GM21390 (cell line): ENCODE measurements at regions not wholly inside any gene's neighbourhood (a gene's known extent, or its start where the extent isn't known, plus 50 kb on each side); places are given as distances from the start of the nearest gene placed in this dataset.

ENCODE experiments used
- ATAC-seq: cut with Tn5 transposase; IDR thresholded peaks from one replicate; pipeline ENCODE4 v1.9.1; 2021; ENCODE audit not compliant: unreplicated experiment

DNA sequence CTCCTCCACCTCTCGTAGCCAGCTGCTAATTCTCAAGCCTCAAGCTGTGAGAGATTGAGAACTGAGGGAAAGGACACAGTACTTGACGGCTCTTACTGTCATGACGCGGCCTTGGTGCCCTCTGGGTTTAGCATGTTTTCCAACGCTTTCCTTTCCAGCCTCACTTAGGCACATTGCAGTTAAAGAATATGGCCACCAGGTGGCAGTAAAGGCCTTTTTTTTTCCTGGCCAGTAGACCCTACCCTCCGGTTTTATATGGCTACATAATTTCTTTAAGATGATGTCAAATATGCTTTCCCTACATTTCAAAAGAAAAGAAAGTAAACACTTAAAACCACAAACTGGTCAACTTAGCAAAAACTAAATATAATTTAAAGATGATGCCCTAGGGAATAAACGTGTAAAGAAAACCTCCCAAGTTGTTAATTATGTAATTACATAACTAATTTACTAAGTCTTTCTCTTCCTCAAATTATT is 56.8 kb upstream of the PRDX6 start:
- no peak for ATAC-seq

DNA sequence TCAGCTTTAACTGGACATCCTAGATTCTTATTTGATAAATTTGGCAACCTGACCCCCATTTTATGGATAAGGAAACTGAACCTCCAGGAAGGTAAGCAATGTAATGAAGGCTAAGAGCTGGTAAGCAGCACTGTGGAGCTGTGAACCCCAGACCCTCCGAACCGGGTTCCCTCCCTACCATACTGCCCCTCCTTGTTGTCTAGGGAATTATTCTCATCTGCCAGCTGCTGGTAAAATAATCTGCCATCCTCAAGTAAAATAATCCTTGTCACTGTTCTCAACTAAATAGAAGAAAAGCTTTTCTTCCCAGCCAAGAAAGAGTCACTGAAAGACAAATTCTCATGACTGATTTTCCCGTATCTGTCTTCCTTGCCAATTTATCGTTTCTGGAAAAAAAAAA is 55.8 kb upstream of the PRDX6 start:
- no peak for ATAC-seq

DNA sequence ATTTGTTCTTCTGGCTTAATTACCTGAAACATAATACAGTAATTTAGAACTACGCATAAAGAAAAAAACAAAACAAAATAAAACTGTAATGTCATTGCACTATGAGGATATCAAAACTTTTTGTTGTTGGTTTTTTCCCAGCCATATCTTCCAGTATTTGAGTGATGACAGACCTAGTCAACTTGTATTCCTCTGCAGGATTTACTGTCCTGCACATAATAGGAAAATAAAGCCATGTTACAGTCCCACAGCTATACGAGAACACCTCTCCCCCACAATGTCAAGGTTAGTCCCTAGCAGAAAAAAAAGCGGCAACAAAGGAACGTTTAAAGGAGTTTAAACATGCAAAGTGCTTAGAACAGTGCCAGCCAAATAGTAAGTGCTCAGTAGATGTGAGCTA is 55.3 kb upstream of the PRDX6 start:
- ATAC-seq: no peak

DNA sequence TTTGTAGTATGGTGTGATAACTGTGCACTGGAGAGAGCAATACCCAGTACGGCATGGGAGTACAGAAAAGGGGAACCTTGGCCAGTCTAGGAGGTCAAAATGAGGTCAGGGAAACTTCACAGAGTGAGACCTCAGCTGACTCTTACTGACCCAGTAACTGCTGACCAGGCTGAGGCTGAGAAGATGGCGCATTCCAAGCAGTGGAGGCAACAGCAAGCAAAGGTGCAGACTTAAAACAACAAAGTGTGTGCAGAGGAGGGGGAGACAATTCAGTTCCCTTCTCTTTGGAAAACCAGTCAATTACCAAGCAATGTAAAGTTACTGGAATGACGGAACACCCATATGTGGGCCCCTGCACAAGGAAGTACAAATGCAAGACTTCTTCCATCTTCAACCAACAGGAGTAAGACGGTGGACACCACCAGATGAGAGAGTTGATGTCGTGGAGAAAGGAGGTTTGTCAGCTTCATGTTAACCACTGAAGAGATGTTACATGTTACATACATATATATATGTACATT is 54.6 kb upstream of the PRDX6 start:
- no peak for ATAC-seq

DNA sequence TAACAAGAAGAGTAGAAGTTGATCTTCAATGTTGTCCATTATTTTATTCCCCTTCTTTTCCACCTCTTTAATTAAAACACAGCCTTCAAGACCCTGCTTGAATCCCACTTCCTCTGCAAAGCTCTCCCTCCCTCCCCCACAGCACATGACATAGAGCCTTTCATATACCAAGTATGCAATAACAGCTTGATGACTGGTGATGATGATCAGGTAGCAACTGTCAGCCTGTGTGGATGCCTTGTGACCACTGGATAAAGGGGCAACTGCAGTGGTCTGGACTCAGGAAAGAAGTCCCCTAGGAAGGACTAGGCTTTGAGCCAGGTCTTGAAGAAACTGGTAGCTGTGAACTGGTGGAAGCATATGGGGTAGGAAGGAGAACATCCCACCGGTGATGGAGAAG is 53.8 kb upstream of the PRDX6 start:
- ATAC-seq: no peak

DNA sequence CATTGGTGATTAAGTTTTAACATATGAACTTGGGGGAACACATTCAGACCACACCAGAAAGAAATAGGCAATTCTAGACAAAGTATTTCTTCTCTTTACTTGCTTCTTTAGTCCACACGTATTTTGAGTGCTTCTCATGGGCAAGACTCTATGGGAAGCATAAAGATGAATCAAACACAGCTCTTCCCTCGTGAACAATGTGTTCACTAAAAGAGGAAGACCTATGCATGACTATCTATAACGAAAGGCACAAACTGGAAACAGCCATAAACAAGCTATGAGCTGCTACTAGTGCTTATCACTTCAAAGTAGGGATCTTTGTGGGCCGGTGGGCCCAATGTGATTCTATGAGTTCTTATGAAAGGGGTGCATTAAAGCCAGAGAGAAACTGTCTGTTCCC is 53.0 kb upstream of the PRDX6 start:
- no peak for ATAC-seq

DNA sequence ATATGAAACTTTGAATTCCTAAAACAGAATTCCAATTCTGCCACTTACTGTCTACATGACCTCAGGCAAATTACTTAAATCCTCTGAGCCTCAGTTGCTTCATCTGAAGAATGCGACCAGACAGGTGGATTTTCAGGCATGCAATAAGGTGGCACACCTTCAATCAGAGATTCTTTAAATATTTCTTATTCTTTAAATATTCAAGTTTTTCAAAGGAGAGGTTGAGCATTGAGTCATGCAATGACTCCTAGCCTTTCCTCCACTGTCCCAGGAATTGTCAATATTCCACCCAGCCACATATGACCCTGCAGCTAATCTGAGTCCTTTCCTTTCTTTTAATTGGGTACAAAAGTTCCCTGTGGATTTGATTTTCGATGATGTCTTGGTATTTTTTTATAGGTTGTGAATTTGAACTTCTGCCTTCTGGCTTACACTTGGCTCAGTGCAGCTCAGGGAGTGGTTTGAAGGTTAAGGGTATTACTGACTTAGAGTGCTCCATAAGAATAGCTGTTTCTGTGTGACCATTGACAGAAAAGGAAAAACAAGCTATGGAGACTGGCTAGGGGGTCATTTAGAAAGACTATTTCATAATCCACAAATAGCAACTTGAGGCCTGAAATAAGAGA is 52.2 kb upstream of the PRDX6 start:
- ATAC-seq: no peak

DNA sequence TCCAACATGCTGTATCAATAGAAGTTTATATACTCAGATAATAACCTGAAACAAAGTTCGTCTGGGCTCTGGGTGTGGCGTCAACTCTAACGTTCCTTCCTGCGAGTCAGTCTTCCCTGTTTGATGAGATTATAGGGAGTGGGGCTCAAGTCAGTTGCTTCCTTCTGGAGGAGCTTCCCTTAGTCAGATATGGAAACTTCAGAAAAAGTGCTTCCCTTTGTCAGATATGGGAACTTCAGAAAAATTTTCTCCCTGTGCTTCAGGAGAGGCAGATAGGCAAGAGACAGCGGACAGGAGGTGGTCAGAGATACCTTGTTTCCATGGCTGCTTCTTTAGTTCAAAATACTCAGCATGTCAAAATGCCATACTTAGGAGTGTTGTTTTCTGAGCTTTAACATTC is 51.1 kb upstream of the PRDX6 start:
- no peak for ATAC-seq

DNA sequence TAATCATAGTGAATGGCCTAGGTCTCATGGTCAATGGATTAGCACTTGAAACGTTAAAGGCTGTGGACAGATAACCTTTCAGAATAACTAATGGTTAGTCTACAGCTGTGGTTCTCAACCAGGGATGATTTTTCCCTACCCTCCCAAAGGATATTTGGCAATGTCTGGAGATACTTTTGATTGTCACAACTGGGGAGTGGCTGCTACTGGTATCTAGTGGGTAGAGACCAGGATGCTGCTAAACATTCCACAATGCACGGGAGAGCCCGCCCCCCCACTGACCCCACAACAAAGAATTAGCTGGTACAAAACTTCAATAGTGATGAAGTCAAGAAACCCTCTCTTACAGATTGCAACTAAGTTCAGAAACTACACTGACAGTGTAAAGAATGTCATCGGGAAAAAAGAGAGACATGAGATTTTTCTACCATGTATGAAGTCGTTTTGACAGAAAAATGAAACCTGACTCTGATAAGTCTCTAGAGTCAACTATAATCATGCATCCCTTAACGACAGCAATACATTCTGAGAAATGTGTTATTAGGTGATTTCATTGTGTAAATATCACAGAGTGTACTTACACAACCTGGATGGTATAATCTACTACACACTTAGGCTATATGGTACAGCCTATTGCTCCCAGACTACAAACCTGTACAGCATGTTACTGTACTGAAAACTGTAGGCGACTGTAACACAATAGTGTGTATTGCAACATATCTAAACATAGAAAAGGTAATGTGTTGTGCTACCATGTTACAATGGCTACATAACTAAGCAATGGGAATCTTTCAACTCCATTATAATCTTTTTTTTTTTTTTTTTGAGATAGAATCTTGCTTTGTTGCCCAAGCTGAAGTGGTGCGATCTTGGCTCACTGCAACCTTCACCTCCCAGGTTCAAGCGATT is 49.7 kb upstream of the PRDX6 start:
- ATAC-seq: no peak
